Esophagus squamous epithelium (tissue), 5 donors: ENCODE measurements at regions not wholly inside any gene's neighbourhood (a gene's known extent, or its start where the extent isn't known, plus 50 kb on each side); places are given as distances from the start of the nearest gene placed in this dataset.

ENCODE experiments used
- DNase-seq: peaks from one replicate; lab custom pipeline; 2025; lab: John Stamatoyannopoulos, UW
- H3K27ac ChIP-seq, 4 donors: fragments of 200-600 bp; sonication (generic); one replicate each; pipeline ENCODE4 v1.5.1; 2016 to 2019; ENCODE audit warnings: mild to moderate bottlenecking in 1 of 4
- H3K27me3 ChIP-seq, 4 donors: fragments of 200-600 bp; sonication (generic); 1 replicate in 3 of 4; 2 replicates in 1 of 4; pipeline versions ENCODE4 v1.5.1 to v1.6.0; 2017 to 2021; ENCODE audit warnings: antibody characterized with exemption in 1 of 4
- H3K36me3 ChIP-seq, 3 donors: fragments of 200-600 bp; sonication (generic); one replicate each; pipeline ENCODE4 v1.5.1; 2016 to 2019
- H3K4me1 ChIP-seq, 3 donors: fragments of 200-600 bp; sonication (generic); one replicate each; pipeline ENCODE4 v1.5.1; 2017 to 2019
- H3K4me3 ChIP-seq, 4 donors: fragments of 200-600 bp; sonication (generic); 1 replicate in 3 of 4; 2 replicates in 1 of 4; pipeline ENCODE4 v1.5.1; 2016 to 2019; ENCODE audit warnings: mild to moderate bottlenecking in 2 of 4, moderate library complexity in 1 of 4
- H3K9me3 ChIP-seq, 3 donors: fragments of 200-600 bp; sonication (generic); one replicate each; pipeline ENCODE4 v1.5.1; 2016 to 2019
- CTCF ChIP-seq, 6 experiments: fragments of 450-650 bp in 4 of 6; fragments of 200-600 bp in 2 of 6; sonication (generic) in 2 of 6; IDR thresholded peaks; one replicate each; pipeline ENCODE4 v1.5.1; 2016 to 2019; ENCODE audit warnings: antibody characterized with exemption in 6 of 6, mild to moderate bottlenecking in 4 of 6, moderate library complexity in 4 of 6
- POLR2A ChIP-seq, 4 donors: fragments of 450-650 bp; IDR thresholded peaks; one replicate each; pipeline ENCODE4 v1.6.1; 2017; ENCODE audit warnings: antibody characterized with exemption in 4 of 4, mild to moderate bottlenecking in 4 of 4, moderate library complexity in 3 of 4
- WGBS, 2 donors: methylation state at CpG; one replicate each; pipeline ENCODE4 v1.1.5; 2018; 5-methylcytosine and 5-hydroxymethylcytosine counted together
- intact Hi-C: fragments of 100-400 bp; cut with DNase I; formaldehyde crosslinking; loops from one replicate; pipeline ENCODE4 v1.15.0; 2022
- donor health status: DM: yes; HTN: yes; CAD: no.

GRCh38 chr10:105503714-105504113 lies 862.6 kb downstream of the SORCS3 start:
- intact Hi-C loops, result no loop called here
- DNase-seq, result no peak
- H3K36me3 ChIP-seq, result no peaks in the 10 kb centered on the region
- H3K4me1 ChIP-seq, result no peaks in the 10 kb centered on the region
- H3K27ac ChIP-seq, result no peak overlapping the region
- no peaks in the 10 kb centered on the region for H3K9me3 ChIP-seq
- TF ChIP-seq POLR2A (IDR thresholded peaks at IDR 0.05), result no peak
- TF ChIP-seq CTCF (IDR thresholded peaks at IDR 0.05), result no peak
- H3K27me3 ChIP-seq, result no peaks in the 10 kb centered on the region
- H3K4me3 ChIP-seq, result no peak overlapping the region

GRCh38 chr10:105502058-105502457 lies 861.0 kb downstream of the SORCS3 start:
- 54 to 58% methylated on average over 3 of the region's 3 CpGs for WGBS, 2 donors
- Histone ChIP-seq H3K4me1 (no peaks in the 10 kb centered on the region), H3K4me3 (no peak overlapping the region), H3K9me3 (no peaks in the 10 kb centered on the region), H3K27ac (no peak overlapping the region), H3K27me3 (no peaks in the 10 kb centered on the region), H3K36me3 (no peaks in the 10 kb centered on the region)
- TF ChIP-seq CTCF (IDR thresholded peaks at IDR 0.05) (no peak), POLR2A (IDR thresholded peaks at IDR 0.05) (no peak)
- intact Hi-C loops, result no loop called here
- DNase-seq, result no peak

GRCh38 chr10:105494944-105495343 lies 853.9 kb downstream of the SORCS3 start:
- no peak overlapping the region for H3K4me3 ChIP-seq
- TF ChIP-seq POLR2A (IDR thresholded peaks at IDR 0.05) (no peak), CTCF (IDR thresholded peaks at IDR 0.05) (no peak)
- no peaks in the 10 kb centered on the region for H3K9me3 ChIP-seq
- H3K4me1 ChIP-seq, result no peaks in the 10 kb centered on the region
- no peak for DNase-seq
- H3K36me3 ChIP-seq, result no peaks in the 10 kb centered on the region
- 77 to 88% methylated on average over 4 of the region's 4 CpGs for WGBS, 2 donors
- intact Hi-C loops, result no loop called here
- no peaks in the 10 kb centered on the region for H3K27me3 ChIP-seq
- H3K27ac ChIP-seq, result no peak overlapping the region

- no peaks in the 10 kb centered on the region for H3K4me1 ChIP-seq
- WGBS, 2 donors, result 32 to 40% methylated on average over 2 of the region's 2 CpGs
- no peaks in the 10 kb centered on the region for H3K27me3 ChIP-seq
- no peak overlapping the region for H3K27ac ChIP-seq
- H3K4me3 ChIP-seq, result no peak overlapping the region
- H3K9me3 ChIP-seq, result no peaks in the 10 kb centered on the region
- intact Hi-C loops, result no loop called here
- DNase-seq, result no peak
- no peak for TF ChIP-seq CTCF (IDR thresholded peaks at IDR 0.05)
- no peak for TF ChIP-seq POLR2A (IDR thresholded peaks at IDR 0.05)
- no peaks in the 10 kb centered on the region for H3K36me3 ChIP-seq
Measured at GRCh38 chr10:105494303-105494702, 853.2 kb downstream of the SORCS3 start.

GRCh38 chr10:105473170-105473569 lies 832.1 kb downstream of the SORCS3 start:
- Histone ChIP-seq H3K27ac (no peak overlapping the region), H3K4me3 (no peak overlapping the region), H3K27me3 (no peaks in the 10 kb centered on the region), H3K4me1 (no peaks in the 10 kb centered on the region), H3K9me3 (peaks cover 0 to 5% (median 0%) of the 10 kb centered on the region in 3 donors), H3K36me3 (no peaks in the 10 kb centered on the region)
- no peak for TF ChIP-seq POLR2A (IDR thresholded peaks at IDR 0.05)
- intact Hi-C loops, result no loop called here
- no peak for DNase-seq
- WGBS, 2 donors, result 36 to 53% methylated on average over 4 of the region's 4 CpGs

GRCh38 chr10:105468759-105469158 lies 827.7 kb downstream of the SORCS3 start:
- DNase-seq, result no peak
- Histone ChIP-seq H3K4me3 (no peak overlapping the region), H3K36me3 (no peaks in the 10 kb centered on the region), H3K27me3 (no peaks in the 10 kb centered on the region), H3K9me3 (peaks cover 0 to 2% (median 0%) of the 10 kb centered on the region in 3 donors), H3K4me1 (no peaks in the 10 kb centered on the region), H3K27ac (no peak overlapping the region)
- intact Hi-C loops, result no loop called here
- WGBS, 2 donors, result 0 to 8% methylated on average over 1 of the region's 1 CpG
- TF ChIP-seq CTCF (IDR thresholded peaks at IDR 0.05) (no peak), POLR2A (IDR thresholded peaks at IDR 0.05) (no peak)
